Breast epithelium (tissue), 4 donors: ENCODE measurements at regions not wholly inside any gene's neighbourhood (a gene's known extent, or its start where the extent isn't known, plus 50 kb on each side); places are given as distances from the start of the nearest gene placed in this dataset.
"Not testable (repeated sequence)": the region's sequence is repeated elsewhere in the genome, so short reads cannot be mapped to it uniquely, and the experiment has no call there.

Experiments
- DNase-seq, 2 donors: peaks; one replicate each; pipeline ENCODE4 v3.0.0-alpha.2; 2019; ENCODE audit warnings: low spot score in 2 of 2
- H3K27ac ChIP-seq, 2 donors: fragments of 200-600 bp; sonication (generic) in 1 of 2; one replicate each; pipeline ENCODE4 v1.5.1; 2016 to 2019; ENCODE audit warnings: mild to moderate bottlenecking in 1 of 2
- H3K27me3 ChIP-seq, 2 donors: fragments of 200-600 bp; sonication (generic) in 1 of 2; one replicate each; pipeline versions ENCODE4 v1.5.1 to v1.6.0; 2017 to 2019; ENCODE audit warnings: control low read depth in 1 of 2, mild to moderate bottlenecking in 1 of 2
- H3K36me3 ChIP-seq: fragments of 200-600 bp; one replicate; pipeline ENCODE4 v1.5.1; 2019
- H3K4me1 ChIP-seq, 2 donors: fragments of 200-600 bp; sonication (generic); one replicate each; pipeline ENCODE4 v1.5.1; 2016 to 2019; ENCODE audit warnings: control low read depth in 1 of 2
- H3K4me3 ChIP-seq, 3 donors: fragments of 200-600 bp; sonication (generic); 1 replicate in 2 of 3; 2 replicates in 1 of 3; pipeline ENCODE4 v1.5.1; 2016 to 2019; ENCODE audit warnings: mild to moderate bottlenecking in 3 of 3, moderate library complexity in 2 of 3
- H3K9me3 ChIP-seq, 2 donors: fragments of 200-600 bp; sonication (generic) in 1 of 2; one replicate each; pipeline ENCODE4 v1.5.1; 2016 to 2019; ENCODE audit warnings: control low read depth in 1 of 2
- CTCF ChIP-seq, 3 donors: fragments of 450-650 bp; IDR thresholded peaks; one replicate each; pipeline ENCODE4 v1.5.1; 2016 to 2017; ENCODE audit warnings: antibody characterized with exemption in 3 of 3, mild to moderate bottlenecking in 3 of 3, moderate library complexity in 3 of 3
- POLR2A ChIP-seq: fragments of 450-650 bp; IDR thresholded peaks from one replicate; pipeline ENCODE4 v1.6.1; 2016; ENCODE audit warnings: antibody characterized with exemption, mild to moderate bottlenecking, moderate library complexity
- POLR2AphosphoS5 ChIP-seq, 3 donors: sonication (generic); formaldehyde crosslinking; IDR thresholded peaks; one replicate each; pipeline ENCODE4 v1.6.1; 2017; ENCODE audit warnings: antibody characterized with exemption in 3 of 3
- intact Hi-C: fragments of 100-400 bp; cut with DNase I; formaldehyde crosslinking; loops from one replicate; pipeline ENCODE4 v1.15.1; 2023; ENCODE audit warnings: low total_unique reads

- TF ChIP-seq POLR2AphosphoS5 (IDR thresholded peaks at IDR 0.05) (no peak), POLR2A (no peak), CTCF (IDR thresholded peaks at IDR 0.05) (no peak)
- no peaks in the 10 kb centered on the region for H3K36me3 ChIP-seq
- H3K9me3 ChIP-seq, result no peaks in the 10 kb centered on the region
- intact Hi-C loops, result no loop called here
- no peaks in the 10 kb centered on the region for H3K4me1 ChIP-seq
- H3K27me3 ChIP-seq, result no peaks in the 10 kb centered on the region
- H3K27ac ChIP-seq, result no peak overlapping the region
- DNase-seq, result no peak
- H3K4me3 ChIP-seq, result no peak overlapping the region
Observed at GRCh38 chr14:84482256-84483071, 1047.5 kb upstream of the FLRT2 start.

GRCh38 chr14:84483072-84483420, 1046.9 kb upstream of the FLRT2 start:
- Histone ChIP-seq H3K9me3 (no peaks in the 10 kb centered on the region), H3K27me3 (no peaks in the 10 kb centered on the region), H3K4me1 (no peaks in the 10 kb centered on the region), H3K4me3 (no peak overlapping the region), H3K36me3 (no peaks in the 10 kb centered on the region), H3K27ac (no peak overlapping the region)
- no peak for TF ChIP-seq POLR2A
- TF ChIP-seq POLR2AphosphoS5 (IDR thresholded peaks at IDR 0.05), result no peak
- TF ChIP-seq CTCF (IDR thresholded peaks at IDR 0.05), result no peak
- DNase-seq, result no peak
- intact Hi-C loops, result no loop called here

- H3K27ac ChIP-seq, H3K9me3 ChIP-seq, DNase-seq, H3K36me3 ChIP-seq, H3K4me1 ChIP-seq, H3K27me3 ChIP-seq, intact Hi-C loops, H3K4me3 ChIP-seq: not testable (repeated sequence)
Observed at GRCh38 chr14:84484243-84484642, 1045.7 kb upstream of the FLRT2 start.

- intact Hi-C loops, result no loop called here
- Histone ChIP-seq H3K27me3 (no peaks in the 10 kb centered on the region), H3K4me1 (no peaks in the 10 kb centered on the region)
Observed at GRCh38 chr14:84485036-84485435, 1044.9 kb upstream of the FLRT2 start.

GRCh38 chr14:84490081-84490480, 1039.9 kb upstream of the FLRT2 start:
- intact Hi-C loops, result no loop called here
- H3K4me3 ChIP-seq, result no peak overlapping the region
- no peaks in the 10 kb centered on the region for H3K4me1 ChIP-seq
- no peaks in the 10 kb centered on the region for H3K27me3 ChIP-seq
- TF ChIP-seq CTCF (IDR thresholded peaks at IDR 0.05), result no peak
- no peak for TF ChIP-seq POLR2A
- no peak for DNase-seq
- H3K27ac ChIP-seq, result no peak overlapping the region
- H3K9me3 ChIP-seq, result no peaks in the 10 kb centered on the region
- H3K36me3 ChIP-seq, result no peaks in the 10 kb centered on the region

More at GRCh38 chr14:84485036-84485435, 1044.9 kb upstream of the FLRT2 start:
- no peaks in the 10 kb centered on the region for H3K9me3 ChIP-seq
- no peaks in the 10 kb centered on the region for H3K36me3 ChIP-seq
- no peak overlapping the region for H3K27ac ChIP-seq
- no peak for TF ChIP-seq POLR2A
- TF ChIP-seq POLR2AphosphoS5 (IDR thresholded peaks at IDR 0.05), result no peak
- TF ChIP-seq CTCF (IDR thresholded peaks at IDR 0.05), result no peak
- no peak for DNase-seq
- H3K4me3 ChIP-seq, result no peak overlapping the region
